Cardiac muscle cell (in vitro differentiated cells and primary cell): ENCODE measurements at regions not wholly inside any gene's neighbourhood (a gene's known extent, or its start where the extent isn't known, plus 50 kb on each side); places are given as distances from the start of the nearest gene placed in this dataset.
A peak's percentile ranks its signal among the peaks of the same experiment; 100 is the strongest.

ENCODE experiments used
- DNase-seq, 2 donors: peaks; one replicate each; pipeline versions ENCODE4 v3.0.0 to v3.0.0-alpha.2; 2010 to 2017; ENCODE audit warnings: low read depth in 1 of 2, low spot score in 1 of 2
- H3K27ac ChIP-seq: fragments of 200-600 bp; sonication (generic); 2 replicates; pipeline ENCODE4 v1.5.1; 2016
- H3K27me3 ChIP-seq: fragments of 200-600 bp; sonication (generic); 2 replicates; pipeline ENCODE4 v1.6.0; 2016; ENCODE audit warnings: control low read depth
- H3K36me3 ChIP-seq: fragments of 200-600 bp; sonication (generic); 2 replicates; pipeline ENCODE4 v1.5.1; 2016; ENCODE audit warnings: control low read depth
- H3K4me1 ChIP-seq: fragments of 200-600 bp; sonication (generic); 2 replicates; pipeline ENCODE4 v1.8.1; 2017; ENCODE audit warnings: low read depth, mild to moderate bottlenecking, mixed run types
- H3K4me3 ChIP-seq: fragments of 200-600 bp; sonication (generic); 2 replicates; pipeline ENCODE4 v1.5.1; 2016; ENCODE audit warnings: mild to moderate bottlenecking
- H3K9me3 ChIP-seq: fragments of 200-600 bp; sonication (generic); 2 replicates; pipeline ENCODE4 v1.5.1; 2017; ENCODE audit warnings: low read depth, mild to moderate bottlenecking, control low read depth
- CTCF ChIP-seq: IDR thresholded peaks from 2 replicates; pipeline ENCODE4 v1.5.1; 2012; ENCODE audit warnings: low read depth, mild to moderate bottlenecking, low read length

GRCh38 chr12:46531059-46531785, 158.6 kb upstream of the SLC38A2 start:
- Histone ChIP-seq H3K4me1 (peaks cover 26% of the 10 kb centered on the region), H3K9me3 (no peaks in the 10 kb centered on the region), H3K27me3 (no peaks in the 10 kb centered on the region), H3K27ac (no peak overlapping the region), H3K4me3 (no peak overlapping the region), H3K36me3 (no peaks in the 10 kb centered on the region)
- no peak for DNase-seq
- TF ChIP-seq CTCF = no peak

DNA sequence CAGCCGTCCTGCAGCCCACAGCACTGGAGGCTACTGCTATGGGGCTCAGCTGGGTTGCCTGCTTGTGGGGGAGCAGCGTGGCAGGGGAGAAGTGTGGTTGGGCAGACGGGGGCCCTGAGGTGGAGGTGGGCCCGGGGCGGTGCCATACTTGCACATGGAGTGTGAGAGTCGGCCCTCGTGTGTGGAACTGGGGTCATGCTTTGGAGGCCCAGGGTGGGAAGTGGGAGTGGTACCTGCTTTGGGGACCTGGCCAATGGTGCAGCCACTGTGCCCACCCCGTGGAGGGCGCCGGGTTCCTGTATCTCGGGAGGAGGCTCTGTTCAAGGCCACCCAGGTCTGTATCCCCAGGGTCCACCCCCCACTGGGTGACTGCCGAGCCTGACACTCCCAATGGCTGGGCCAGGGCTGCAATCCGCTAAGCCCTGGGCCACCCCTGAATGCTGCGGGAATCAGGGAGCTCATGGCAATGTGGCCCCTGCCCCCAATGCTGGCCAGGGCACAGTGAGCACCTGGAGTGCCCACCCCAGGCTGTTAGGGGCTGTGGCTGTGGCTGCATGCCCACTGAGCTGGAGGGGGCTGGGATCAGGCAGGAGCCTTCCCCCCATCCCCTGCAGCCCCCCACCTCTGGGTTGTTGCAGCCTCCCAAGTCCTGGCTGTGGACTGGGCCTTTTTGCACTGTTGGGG, 157.9 kb upstream of the SLC38A2 start:
- H3K4me1 ChIP-seq = peaks cover 21% of the 10 kb centered on the region
- no peak overlapping the region for H3K27ac ChIP-seq
- no peaks in the 10 kb centered on the region for H3K9me3 ChIP-seq
- H3K36me3 ChIP-seq = no peaks in the 10 kb centered on the region
- no peak overlapping the region for H3K4me3 ChIP-seq
- no peak for DNase-seq
- no peak for TF ChIP-seq CTCF
- H3K27me3 ChIP-seq = no peaks in the 10 kb centered on the region

- TF ChIP-seq CTCF = no peak
- Histone ChIP-seq H3K9me3 (no peaks in the 10 kb centered on the region), H3K27ac (no peak overlapping the region), H3K36me3 (no peaks in the 10 kb centered on the region), H3K4me1 (peaks cover 17% of the 10 kb centered on the region), H3K27me3 (no peaks in the 10 kb centered on the region), H3K4me3 (no peak overlapping the region)
- DNase-seq = no peak
These were observed 153.7 kb upstream of the SLC38A2 start for GRCh38 chr12:46526233-46526632.

- H3K4me1 ChIP-seq = peaks cover 21% of the 10 kb centered on the region
- H3K36me3 ChIP-seq = no peaks in the 10 kb centered on the region
- peak; percentile 92 to 97 for DNase-seq
- no peaks in the 10 kb centered on the region for H3K27me3 ChIP-seq
- H3K27ac ChIP-seq = peak overlapping the region; percentile 90
- H3K9me3 ChIP-seq = no peaks in the 10 kb centered on the region
- no peak overlapping the region for H3K4me3 ChIP-seq
- TF ChIP-seq CTCF = no peak
These were observed 152.2 kb upstream of the SLC38A2 start for GRCh38 chr12:46524778-46525177.

GRCh38 chr12:46523863-46524770, 151.5 kb upstream of the SLC38A2 start:
- Histone ChIP-seq H3K9me3 (no peaks in the 10 kb centered on the region), H3K4me1 (peaks cover 21% of the 10 kb centered on the region), H3K27me3 (no peaks in the 10 kb centered on the region), H3K36me3 (no peaks in the 10 kb centered on the region), H3K4me3 (no peak overlapping the region), H3K27ac (peak overlapping the region; percentile 90)
- TF ChIP-seq CTCF = no peak
- DNase-seq = peak in 1 of 2 donors; percentile 74
